ENCODE measurements at regions not wholly inside any gene's neighbourhood (a gene's known extent, or its start where the extent isn't known, plus 50 kb on each side); places are given as distances from the start of the nearest gene placed in this dataset.

GRCh38 chr3:3726549-3726948 lies 72.7 kb upstream of the LRRN1 start:
- Histone ChIP-seq H2BK15ac (ENCODE audit: low read length) (no peak overlapping the region), H3K23ac (ENCODE audit: insufficient read length) (no peak overlapping the region), H3K56ac (replicated peaks; ENCODE audit: insufficient read length, low read depth, low read length) (no peak overlapping the region), H3K9ac (replicated peaks in 1 of 4; ENCODE audit: extremely low read depth in 1 of 4, low read depth in 3 of 4, low read length in 3 of 4) (no peak overlapping the region), H3K4me1 (replicated peaks in 1 of 4; ENCODE audit: control insufficient read depth in 3 of 4, insufficient read depth in 4 of 4, low read length in 3 of 4) (no peaks in the 10 kb centered on the region), H4K91ac (replicated peaks; ENCODE audit: insufficient read length, low read length) (no peak overlapping the region), H3K18ac (ENCODE audit: extremely low read depth, low read length) (no peak overlapping the region), H3K4ac (replicated peaks; ENCODE audit: insufficient read length, low read depth, low read length) (no peak overlapping the region), H3K9me3 (ENCODE audit: insufficient read depth in 2 of 2, low read depth in 1 of 2, low read length in 1 of 2) (no peaks in the 10 kb centered on the region), H3K36me3 (ENCODE audit: control insufficient read depth in 2 of 4, insufficient read depth in 4 of 4, low read length in 3 of 4) (no peaks in the 10 kb centered on the region), H2AFZ (ENCODE audit: low read length) (no peak overlapping the region), H3K79me1 (ENCODE audit: low read depth, low read length) (no peaks in the 10 kb centered on the region), H3K27ac (ENCODE audit: low read depth, low read length) (no peak overlapping the region), H4K8ac (ENCODE audit: extremely low read depth, insufficient read depth, low read length) (no peak overlapping the region), H4K20me1 (replicated peaks in 1 of 2; ENCODE audit: control insufficient read depth in 1 of 2, insufficient read depth in 2 of 2, low read length in 2 of 2) (no peaks in the 10 kb centered on the region), H3K14ac (ENCODE audit: insufficient read length) (no peak overlapping the region), H2BK120ac (replicated peaks; ENCODE audit: low read depth, low read length) (no peak overlapping the region), H2BK5ac (ENCODE audit: low read depth, low read length) (no peak overlapping the region), H3K4me3 (ENCODE audit: extremely low read depth in 1 of 4, insufficient read depth in 2 of 4, low read depth in 3 of 4, low read length in 4 of 4) (no peak overlapping the region), H3K4me2 (ENCODE audit: insufficient read depth in 1 of 2, low read depth in 2 of 2, low read length in 2 of 2) (no peak overlapping the region), H2BK12ac (ENCODE audit: low read depth, low read length) (no peak overlapping the region), H2AK5ac (ENCODE audit: low read depth, low read length) (no peak overlapping the region), H2BK20ac (ENCODE audit: low read length) (no peak overlapping the region), H4K5ac (ENCODE audit: insufficient read length, low read depth, low read length) (no peak overlapping the region), H3K79me2 (ENCODE audit: control insufficient read depth in 1 of 2, insufficient read depth in 2 of 2, low read length in 2 of 2) (no peaks in the 10 kb centered on the region), H3K27me3 (replicated peaks in 1 of 4; ENCODE audit: control insufficient read depth in 3 of 4, extremely low read depth in 1 of 4, insufficient read depth in 3 of 4, low read length in 3 of 4) (no peaks in the 10 kb centered on the region), H3K23me2 (ENCODE audit: low read depth, low read length) (no peaks in the 10 kb centered on the region)
- POLR2A ChIA-PET (ENCODE audit: partially characterized antibody) = interaction anchor here (0.6 kb wide), 1 partner anchor 8 kb away, joined by 4 read pairs; no protein-coding TSS in a partner anchor
- no peak for FAIRE-seq
- CTCF ChIA-PET (ENCODE audit: partially characterized antibody) = interaction anchor here (0.9 to 1.9 kb wide), 4 partner anchors 10 to 342 kb away, joined by 3 to 5 read pairs (median 3); no protein-coding TSS in a partner anchor
- DNase-seq (ENCODE audit: low read depth in 1 of 2, low spot score in 2 of 2) = no peak
- WGBS, 2 experiments (ENCODE audit: extremely low coverage in 1 of 2, insufficient coverage in 1 of 2, insufficient read length in 1 of 2, insufficient replicate concordance in 2 of 2, low coverage in 1 of 2, low lambda C conversion rate in 2 of 2, missing lambda C conversion rate in 1 of 2) = 77% methylated on average over 5 of the region's 5 CpGs; no CpG with 5 or more reads in 1 of the 2 experiments
- TF ChIP-seq RBBP5 (IDR thresholded peaks at IDR 0.05; ENCODE audit: borderline replicate concordance, low read depth, low read length) (no peak), HDAC2 (IDR thresholded peaks at IDR 0.05; ENCODE audit: borderline replicate concordance in 1 of 2, low read depth in 2 of 2, low read length in 2 of 2) (no peak), HDAC6 (IDR thresholded peaks at IDR 0.05; ENCODE audit: low read depth, low read length) (no peak), SIRT6 (IDR thresholded peaks at IDR 0.05; ENCODE audit: low read length) (no peak), SIX5 (IDR thresholded peaks at IDR 0.05; ENCODE audit: low read depth, low read length) (no peak), CTBP2 (IDR thresholded peaks at IDR 0.05; ENCODE audit: borderline replicate concordance, insufficient read depth, insufficient read length, low read length) (no peak), EP300 (IDR thresholded peaks at IDR 0.05; ENCODE audit: borderline replicate concordance in 1 of 2, low read depth in 2 of 2, low read length in 2 of 2) (no peak), SRF (IDR thresholded peaks at IDR 0.05; ENCODE audit: low read depth, low read length) (no peak), EGR1 (IDR thresholded peaks at IDR 0.05; ENCODE audit: borderline replicate concordance, low read depth, low read length) (no peak), ATF2 (IDR thresholded peaks at IDR 0.05; ENCODE audit: low read length) (no peak), TBP (IDR thresholded peaks at IDR 0.05; ENCODE audit: low read depth, low read length) (no peak), CBX5 (IDR thresholded peaks at IDR 0.05; ENCODE audit: low read depth, low read length) (no peak)

Measured in H1 (cell line).